Peyer's patch (tissue), 4 donors: ENCODE measurements at regions not wholly inside any gene's neighbourhood (a gene's known extent, or its start where the extent isn't known, plus 50 kb on each side); places are given as distances from the start of the nearest gene placed in this dataset.

Experiments used
- POLR2A ChIP-seq, 2 donors: fragments of 450-650 bp; IDR thresholded peaks; one replicate each; pipeline ENCODE4 v1.5.1; 2017; ENCODE audit warnings: antibody characterized with exemption in 2 of 2, mild to moderate bottlenecking in 2 of 2, moderate library complexity in 2 of 2
- TF ChIP-seq, protein P1 (sequence below), 6 experiments: fragments of 450-650 bp in 4 of 6; fragments of 200-600 bp in 2 of 6; sonication (generic) in 1 of 6; IDR thresholded peaks; one replicate each; pipeline ENCODE4 v1.5.1; 2017 to 2019; ENCODE audit warnings: antibody characterized with exemption in 6 of 6, mild to moderate bottlenecking in 3 of 6, moderate library complexity in 1 of 6

- TF ChIP-seq, protein P1, sequence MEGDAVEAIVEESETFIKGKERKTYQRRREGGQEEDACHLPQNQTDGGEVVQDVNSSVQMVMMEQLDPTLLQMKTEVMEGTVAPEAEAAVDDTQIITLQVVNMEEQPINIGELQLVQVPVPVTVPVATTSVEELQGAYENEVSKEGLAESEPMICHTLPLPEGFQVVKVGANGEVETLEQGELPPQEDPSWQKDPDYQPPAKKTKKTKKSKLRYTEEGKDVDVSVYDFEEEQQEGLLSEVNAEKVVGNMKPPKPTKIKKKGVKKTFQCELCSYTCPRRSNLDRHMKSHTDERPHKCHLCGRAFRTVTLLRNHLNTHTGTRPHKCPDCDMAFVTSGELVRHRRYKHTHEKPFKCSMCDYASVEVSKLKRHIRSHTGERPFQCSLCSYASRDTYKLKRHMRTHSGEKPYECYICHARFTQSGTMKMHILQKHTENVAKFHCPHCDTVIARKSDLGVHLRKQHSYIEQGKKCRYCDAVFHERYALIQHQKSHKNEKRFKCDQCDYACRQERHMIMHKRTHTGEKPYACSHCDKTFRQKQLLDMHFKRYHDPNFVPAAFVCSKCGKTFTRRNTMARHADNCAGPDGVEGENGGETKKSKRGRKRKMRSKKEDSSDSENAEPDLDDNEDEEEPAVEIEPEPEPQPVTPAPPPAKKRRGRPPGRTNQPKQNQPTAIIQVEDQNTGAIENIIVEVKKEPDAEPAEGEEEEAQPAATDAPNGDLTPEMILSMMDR (IDR thresholded peaks at IDR 0.05), result no peak
- TF ChIP-seq POLR2A (IDR thresholded peaks at IDR 0.05), result no peak
These were observed 202.1 kb upstream of the ARHGAP42 start for GRCh38 chr11:100484948-100485347.
